Osteocyte (in vitro differentiated cells): ENCODE measurements at regions not wholly inside any gene's neighbourhood (a gene's known extent, or its start where the extent isn't known, plus 50 kb on each side); places are given as distances from the start of the nearest gene placed in this dataset.

Source experiments
- DNase-seq: peaks from one replicate; pipeline ENCODE4 v3.0.0; 2021; ENCODE audit warnings: mixed read lengths; ENCODE audit not compliant: unreplicated experiment; ENCODE audit errors: extremely low spot score
- H3K27ac Mint-ChIP-seq: one replicate; pipeline ENCODE4 v1.8.0; 2021; ENCODE audit warnings: mild to moderate bottlenecking, mixed read lengths; ENCODE audit not compliant: unreplicated experiment
- H3K27me3 Mint-ChIP-seq: one replicate; pipeline ENCODE4 v1.8.0; 2021; ENCODE audit warnings: mixed read lengths; ENCODE audit not compliant: unreplicated experiment
- H3K36me3 Mint-ChIP-seq: one replicate; pipeline ENCODE4 v1.8.0; 2021; ENCODE audit warnings: mixed read lengths; ENCODE audit not compliant: unreplicated experiment
- H3K4me1 Mint-ChIP-seq: one replicate; pipeline ENCODE4 v1.8.0; 2021; ENCODE audit warnings: mixed read lengths; ENCODE audit not compliant: unreplicated experiment
- H3K4me3 Mint-ChIP-seq: one replicate; pipeline ENCODE4 v1.8.0; 2021; ENCODE audit warnings: mild to moderate bottlenecking, moderate library complexity, mixed read lengths; ENCODE audit not compliant: unreplicated experiment
- H3K9me3 Mint-ChIP-seq: one replicate; pipeline ENCODE4 v1.8.0; 2021; ENCODE audit warnings: mixed read lengths; ENCODE audit not compliant: unreplicated experiment
- TF ChIP-seq, protein P1 (sequence below): fragments of 200-600 bp; sonication (generic); IDR thresholded peaks from 2 replicates; pipeline ENCODE4 v1.5.0; 2021; ENCODE audit warnings: antibody characterized with exemption, mild to moderate bottlenecking, moderate library complexity

DNA sequence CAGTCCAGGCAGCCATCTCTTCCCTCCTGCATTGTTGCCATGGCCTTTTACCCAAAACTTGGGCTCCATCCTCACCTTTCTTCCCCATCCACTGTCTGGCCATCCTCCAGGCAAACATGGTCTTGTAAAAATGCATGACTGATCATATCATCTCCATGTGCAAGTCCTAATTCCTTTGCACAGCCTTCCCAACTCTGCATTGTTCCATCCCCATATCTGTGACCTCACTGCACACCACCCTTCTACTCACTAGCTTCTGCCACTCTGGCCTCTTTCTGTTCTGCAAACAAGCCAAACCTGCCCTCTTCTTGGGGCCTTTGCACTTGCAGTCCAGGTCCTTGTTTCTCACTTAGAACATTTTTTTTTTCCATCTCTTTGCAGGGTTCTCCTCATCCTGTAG lies 230.1 kb upstream of the GJB5 start:
- TF ChIP-seq, protein P1, sequence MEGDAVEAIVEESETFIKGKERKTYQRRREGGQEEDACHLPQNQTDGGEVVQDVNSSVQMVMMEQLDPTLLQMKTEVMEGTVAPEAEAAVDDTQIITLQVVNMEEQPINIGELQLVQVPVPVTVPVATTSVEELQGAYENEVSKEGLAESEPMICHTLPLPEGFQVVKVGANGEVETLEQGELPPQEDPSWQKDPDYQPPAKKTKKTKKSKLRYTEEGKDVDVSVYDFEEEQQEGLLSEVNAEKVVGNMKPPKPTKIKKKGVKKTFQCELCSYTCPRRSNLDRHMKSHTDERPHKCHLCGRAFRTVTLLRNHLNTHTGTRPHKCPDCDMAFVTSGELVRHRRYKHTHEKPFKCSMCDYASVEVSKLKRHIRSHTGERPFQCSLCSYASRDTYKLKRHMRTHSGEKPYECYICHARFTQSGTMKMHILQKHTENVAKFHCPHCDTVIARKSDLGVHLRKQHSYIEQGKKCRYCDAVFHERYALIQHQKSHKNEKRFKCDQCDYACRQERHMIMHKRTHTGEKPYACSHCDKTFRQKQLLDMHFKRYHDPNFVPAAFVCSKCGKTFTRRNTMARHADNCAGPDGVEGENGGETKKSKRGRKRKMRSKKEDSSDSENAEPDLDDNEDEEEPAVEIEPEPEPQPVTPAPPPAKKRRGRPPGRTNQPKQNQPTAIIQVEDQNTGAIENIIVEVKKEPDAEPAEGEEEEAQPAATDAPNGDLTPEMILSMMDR: no peak
- DNase-seq: no peak
- no peaks in the 10 kb centered on the region for H3K36me3 Mint-ChIP-seq
- peaks cover 20% of the 10 kb centered on the region for H3K9me3 Mint-ChIP-seq
- no peaks in the 10 kb centered on the region for H3K4me1 Mint-ChIP-seq
- no peak overlapping the region for H3K4me3 Mint-ChIP-seq
- H3K27me3 Mint-ChIP-seq: no peaks in the 10 kb centered on the region
- H3K27ac Mint-ChIP-seq: no peak overlapping the region

DNA sequence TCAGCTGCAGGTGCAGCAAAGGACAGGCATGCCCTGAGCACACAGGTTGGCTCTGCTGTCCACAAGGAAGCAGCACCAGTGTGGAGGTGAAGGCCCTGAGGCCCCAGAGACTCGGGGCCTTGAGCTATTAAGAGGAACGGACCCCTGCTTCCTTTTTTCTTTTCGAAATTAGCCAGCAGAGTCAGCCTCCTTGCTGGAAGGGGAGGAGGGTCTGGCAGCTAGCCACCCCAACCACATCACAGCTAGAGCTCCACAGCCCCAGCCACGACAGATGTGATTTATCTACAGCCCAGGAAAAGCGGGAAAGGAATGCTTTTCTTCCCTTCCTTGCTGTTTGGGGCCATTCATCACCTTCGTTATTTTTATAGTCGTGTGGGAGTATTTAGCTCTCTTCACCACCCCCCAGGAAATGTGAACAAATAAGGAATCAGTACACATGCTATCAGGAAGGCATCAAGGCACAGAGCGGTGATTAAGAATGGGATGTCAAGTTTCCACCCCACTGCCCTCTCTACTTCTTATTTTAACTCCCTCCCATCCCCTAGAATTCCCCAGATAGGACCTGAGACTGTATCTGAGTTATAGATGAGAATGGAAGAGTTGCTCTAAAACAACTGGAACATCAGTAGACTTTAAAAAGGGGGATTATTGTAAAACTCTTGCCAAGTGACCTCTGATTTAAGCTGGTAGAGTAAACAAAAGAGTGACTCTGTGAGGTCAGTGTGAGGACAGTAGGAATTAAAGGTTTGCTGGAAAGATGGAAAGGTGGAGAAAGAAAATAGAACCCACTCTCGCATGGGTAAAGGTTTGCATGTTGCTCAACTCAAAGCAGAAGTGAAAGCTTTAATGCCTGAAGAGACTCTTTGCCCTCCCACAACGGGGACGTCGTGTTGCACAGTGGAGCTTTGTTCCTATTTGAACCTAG lies 224.7 kb upstream of the GJB5 start:
- TF ChIP-seq, protein P1: no peak
- Mint-ChIP-seq H3K9me3 (peaks cover 12% of the 10 kb centered on the region), H3K36me3 (no peaks in the 10 kb centered on the region), H3K27ac (no peak overlapping the region), H3K4me1 (no peaks in the 10 kb centered on the region), H3K27me3 (no peaks in the 10 kb centered on the region), H3K4me3 (no peak overlapping the region)
- no peak for DNase-seq

DNA sequence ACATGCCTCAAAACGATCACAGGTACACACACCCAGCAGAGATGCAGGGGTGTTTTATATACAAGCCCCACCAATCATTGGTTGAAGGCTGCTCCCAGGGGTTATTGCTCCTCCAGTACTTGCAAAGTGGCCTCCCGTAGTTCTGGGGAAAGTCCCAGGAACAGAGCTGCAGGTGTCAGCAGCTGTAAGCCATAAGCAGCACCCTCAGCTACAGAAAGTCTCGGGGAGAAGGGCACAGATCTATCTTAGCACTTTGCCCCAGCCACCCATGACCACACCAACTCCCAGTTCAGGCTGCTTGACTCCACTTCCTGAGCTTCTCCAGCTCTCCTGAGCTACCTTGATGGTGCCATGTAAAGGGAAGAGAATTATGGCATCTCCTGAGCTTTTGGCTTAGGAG lies 222.7 kb upstream of the GJB5 start:
- H3K4me1 Mint-ChIP-seq: no peaks in the 10 kb centered on the region
- H3K4me3 Mint-ChIP-seq: no peak overlapping the region
- peaks cover 12% of the 10 kb centered on the region for H3K9me3 Mint-ChIP-seq
- no peaks in the 10 kb centered on the region for H3K36me3 Mint-ChIP-seq
- no peak for DNase-seq
- H3K27ac Mint-ChIP-seq: no peak overlapping the region
- TF ChIP-seq, protein P1: no peak
- no peaks in the 10 kb centered on the region for H3K27me3 Mint-ChIP-seq

DNA sequence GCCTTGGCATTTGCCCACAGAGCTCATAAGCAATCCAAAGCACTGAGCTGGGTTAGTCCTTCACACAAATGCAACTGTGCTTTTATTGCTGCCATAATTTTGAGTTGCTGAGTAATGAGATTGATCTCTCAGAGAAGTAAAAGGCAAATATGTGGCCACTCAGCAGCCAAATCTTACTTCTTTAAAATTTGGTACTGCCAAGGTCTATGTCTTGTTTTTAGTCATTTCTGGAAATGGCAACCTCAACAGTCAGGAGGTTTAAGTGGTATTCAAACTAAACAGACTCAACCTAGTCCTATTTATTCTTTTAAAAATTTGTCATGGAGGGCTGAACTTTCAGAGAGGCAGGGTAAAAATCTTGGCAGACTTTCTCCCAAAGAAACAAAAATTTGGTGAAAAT lies 216.4 kb upstream of the GJB5 start:
- Mint-ChIP-seq H3K4me3 (no peak overlapping the region), H3K27ac (no peak overlapping the region), H3K9me3 (peaks cover 15% of the 10 kb centered on the region), H3K36me3 (no peaks in the 10 kb centered on the region), H3K27me3 (no peaks in the 10 kb centered on the region), H3K4me1 (no peaks in the 10 kb centered on the region)
- DNase-seq: no peak
- TF ChIP-seq, protein P1: no peak

DNA sequence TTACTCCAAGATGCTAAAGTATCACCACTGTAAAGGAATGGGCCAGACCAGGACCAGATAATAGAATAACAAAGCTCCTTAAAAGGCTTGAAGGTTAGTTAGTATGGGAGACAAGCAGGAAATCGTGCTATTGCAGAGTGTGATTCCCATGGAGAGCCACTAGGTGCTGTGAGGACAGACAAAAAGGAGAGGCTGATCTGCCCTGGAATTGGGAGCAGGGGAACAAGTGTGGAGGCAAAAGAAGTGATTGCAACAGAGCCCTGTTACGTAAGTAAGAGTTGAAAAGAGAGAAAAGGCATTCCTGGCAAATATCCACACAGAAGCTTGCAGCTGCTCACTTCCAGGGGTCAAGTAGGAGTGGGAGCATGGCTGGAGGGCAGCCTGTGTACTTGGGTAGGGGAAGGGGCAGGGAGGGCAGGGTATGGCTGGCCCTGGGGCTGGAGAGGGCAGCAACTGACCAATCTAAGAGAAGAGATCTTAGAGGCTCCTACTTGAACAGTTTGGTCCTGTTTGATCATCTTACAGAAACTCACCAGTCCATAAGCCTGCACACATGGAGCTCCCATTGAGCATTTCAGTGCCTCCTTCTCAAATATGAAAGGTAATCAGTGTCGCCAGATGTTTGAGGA lies 207.7 kb upstream of the GJB5 start:
- no peaks in the 10 kb centered on the region for H3K27me3 Mint-ChIP-seq
- H3K4me3 Mint-ChIP-seq: no peak overlapping the region
- H3K36me3 Mint-ChIP-seq: no peaks in the 10 kb centered on the region
- H3K27ac Mint-ChIP-seq: no peak overlapping the region
- DNase-seq: no peak
- TF ChIP-seq, protein P1: no peak
- no peaks in the 10 kb centered on the region for H3K4me1 Mint-ChIP-seq
- H3K9me3 Mint-ChIP-seq: peaks cover 26% of the 10 kb centered on the region
